GM12878 (cell line): ENCODE measurements at regions not wholly inside any gene's neighbourhood (a gene's known extent, or its start where the extent isn't known, plus 50 kb on each side); places are given as distances from the start of the nearest gene placed in this dataset.
"Not testable (repeated sequence)": the region's sequence is repeated elsewhere in the genome, so short reads cannot be mapped to it uniquely, and the experiment has no call there.

Experiments
- GABPA ChIP-seq: IDR thresholded peaks from 2 replicates; pipeline ENCODE4 v1.6.1; 2014; ENCODE audit warnings: antibody characterized with exemption, low read depth, mild to moderate bottlenecking, inconsistent platforms
- MXI1 ChIP-seq: fragments of 150-350 bp; IDR thresholded peaks from 2 replicates; pipeline ENCODE4 v1.6.1; 2011; ENCODE audit warnings: low read depth, mild to moderate bottlenecking, inconsistent platforms, low read length, improper control_type of control experiment
- YY1 ChIP-seq: IDR thresholded peaks from 2 replicates; pipeline ENCODE4 v1.6.1; 2011; ENCODE audit warnings: low read depth, mild to moderate bottlenecking, low read length

GRCh38 chr7:69248382-69248828 is 349.9 kb upstream of the AUTS2 start:
- TF ChIP-seq YY1, MXI1, GABPA: not testable (repeated sequence)
